HG02884 (cell line): ENCODE measurements at regions not wholly inside any gene's neighbourhood (a gene's known extent, or its start where the extent isn't known, plus 50 kb on each side); places are given as distances from the start of the nearest gene placed in this dataset.
"Not testable (repeated sequence)": the region's sequence is repeated elsewhere in the genome, so short reads cannot be mapped to it uniquely, and the experiment has no call there.

Experiments
- ATAC-seq: cut with Tn5 transposase; IDR thresholded peaks from one replicate; pipeline ENCODE4 v1.9.1; 2021; ENCODE audit warnings: mild to moderate bottlenecking, moderate library complexity; ENCODE audit not compliant: unreplicated experiment

GRCh38 chr1:178639326-178639725 is 85.7 kb upstream of the RALGPS2 start:
- no peak for ATAC-seq

DNA sequence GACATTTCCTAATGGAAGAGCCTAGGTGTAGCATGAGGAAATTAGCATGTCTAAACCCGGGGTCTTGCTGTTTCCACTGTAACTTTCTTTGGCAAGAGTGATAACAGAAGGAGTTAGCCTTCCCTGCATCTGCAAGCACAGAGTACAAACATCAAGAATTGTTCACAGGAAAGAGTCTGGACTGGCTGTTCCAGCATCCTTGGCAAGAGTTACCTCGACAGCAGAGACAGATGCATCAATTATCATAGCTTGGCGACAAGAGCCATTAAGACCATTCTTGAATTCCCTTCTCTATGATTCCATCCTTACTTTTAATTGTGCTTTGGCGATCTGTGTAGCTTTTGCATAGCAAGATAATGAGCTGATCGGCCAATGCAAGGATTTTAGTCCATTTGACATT is 82.8 kb upstream of the RALGPS2 start:
- ATAC-seq: no peak

- ATAC-seq: no peak
These were observed 81.7 kb upstream of the RALGPS2 start for GRCh38 chr1:178643349-178643748.

DNA sequence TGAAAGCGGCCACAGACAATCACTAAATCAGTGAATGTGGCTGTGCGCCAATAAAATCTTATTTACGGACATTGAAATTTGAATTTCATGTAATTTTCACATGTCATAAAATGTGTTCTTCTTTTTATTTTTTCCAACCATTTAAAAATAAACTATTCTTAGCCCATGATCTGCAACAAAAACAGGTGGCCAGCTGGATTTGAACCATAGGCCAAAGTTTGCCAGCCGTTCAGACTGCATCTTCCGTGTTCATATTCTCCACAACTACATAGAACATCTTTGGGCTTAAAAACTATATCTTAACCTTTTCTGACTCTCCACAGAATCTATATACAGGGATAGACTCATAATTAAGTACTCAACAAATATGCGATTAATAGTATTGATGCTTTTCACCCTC is 81.2 kb upstream of the RALGPS2 start:
- ATAC-seq: no peak

GRCh38 chr1:178644308-178645120 is 80.5 kb upstream of the RALGPS2 start:
- no peak for ATAC-seq

DNA sequence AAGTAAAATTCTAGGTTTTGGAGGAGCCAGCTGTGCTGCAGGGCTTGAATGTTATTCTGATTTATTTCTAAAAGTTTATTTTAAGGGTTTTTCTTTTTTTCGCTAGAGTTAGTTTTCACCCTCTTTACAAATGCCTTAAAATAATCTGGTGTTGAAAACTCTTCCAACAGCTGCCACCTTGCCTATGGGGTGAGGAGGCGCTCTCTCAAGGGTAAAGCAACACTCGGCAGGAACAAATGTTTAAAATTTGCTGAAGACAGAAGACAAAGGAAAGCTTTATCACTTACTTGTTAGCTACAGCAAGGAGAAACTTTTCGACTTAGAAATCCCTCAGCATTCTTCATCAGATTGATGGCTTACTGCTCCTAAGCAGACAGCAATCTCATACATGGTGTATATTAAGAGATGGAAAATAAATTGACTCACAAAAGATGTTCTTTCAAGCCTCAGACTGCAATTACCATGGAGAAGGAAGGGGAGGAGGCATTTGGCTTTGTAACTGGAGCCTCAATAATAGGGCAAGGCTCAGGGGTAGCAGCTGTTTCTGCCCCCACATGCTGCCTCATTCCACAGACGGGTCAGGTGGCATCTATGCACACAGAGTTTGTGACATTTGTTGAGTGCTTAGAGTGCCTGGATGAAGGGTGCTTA is 79.8 kb upstream of the RALGPS2 start:
- ATAC-seq: no peak

DNA sequence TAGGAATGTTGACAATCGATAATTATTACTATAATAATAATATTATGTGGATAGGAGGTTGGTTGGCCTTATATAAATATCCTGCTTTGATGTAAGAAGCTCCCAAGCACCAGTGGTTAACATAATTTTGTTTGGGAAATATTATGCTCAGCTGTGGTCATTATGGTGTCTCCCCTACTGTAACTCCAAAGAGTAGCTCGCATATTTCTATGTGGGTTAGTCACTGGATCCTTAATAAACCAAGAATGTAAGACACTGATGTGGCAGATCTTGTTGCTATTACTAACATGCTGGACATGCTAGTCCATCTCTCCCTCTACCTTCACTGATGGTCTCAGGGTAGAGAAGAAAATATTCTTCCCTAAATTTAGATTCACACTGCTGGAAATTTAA is 79.2 kb upstream of the RALGPS2 start:
- ATAC-seq: no peak

- no peak for ATAC-seq
These were observed 78.2 kb upstream of the RALGPS2 start for GRCh38 chr1:178646821-178647220.

- no peak for ATAC-seq
These were observed 76.9 kb upstream of the RALGPS2 start for GRCh38 chr1:178648151-178648550.

GRCh38 chr1:178649582-178650350 is 75.3 kb upstream of the RALGPS2 start:
- ATAC-seq: no peak

DNA sequence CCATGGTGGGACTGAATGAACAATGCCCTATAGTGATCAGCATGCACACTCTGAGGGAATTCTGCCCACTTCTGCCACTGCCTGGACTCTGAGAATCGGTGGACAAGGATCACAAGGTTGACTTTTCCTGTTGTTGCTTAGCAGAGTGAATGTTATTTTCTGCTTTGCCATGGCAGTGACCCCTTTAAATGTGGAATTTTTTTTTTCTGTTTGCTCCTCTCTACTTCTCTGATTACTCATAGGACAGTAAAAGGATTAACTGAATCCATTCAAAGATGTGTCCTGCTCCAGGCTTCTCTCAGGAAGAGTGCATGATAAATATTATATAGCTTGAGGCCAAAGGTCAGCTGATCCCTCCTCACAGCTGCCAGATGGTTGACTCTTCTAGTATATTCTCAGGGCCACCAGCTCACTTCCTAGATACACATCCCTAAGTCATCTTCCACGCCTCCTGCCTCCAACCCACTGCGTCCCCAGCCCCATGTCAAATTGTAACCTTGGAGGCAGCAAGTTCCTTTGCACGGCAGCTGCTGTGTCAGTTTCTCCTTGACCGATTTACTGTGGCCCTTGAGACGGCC is 74.0 kb upstream of the RALGPS2 start:
- no peak for ATAC-seq

GRCh38 chr1:178651742-178652141 is 73.3 kb upstream of the RALGPS2 start:
- no peak for ATAC-seq

DNA sequence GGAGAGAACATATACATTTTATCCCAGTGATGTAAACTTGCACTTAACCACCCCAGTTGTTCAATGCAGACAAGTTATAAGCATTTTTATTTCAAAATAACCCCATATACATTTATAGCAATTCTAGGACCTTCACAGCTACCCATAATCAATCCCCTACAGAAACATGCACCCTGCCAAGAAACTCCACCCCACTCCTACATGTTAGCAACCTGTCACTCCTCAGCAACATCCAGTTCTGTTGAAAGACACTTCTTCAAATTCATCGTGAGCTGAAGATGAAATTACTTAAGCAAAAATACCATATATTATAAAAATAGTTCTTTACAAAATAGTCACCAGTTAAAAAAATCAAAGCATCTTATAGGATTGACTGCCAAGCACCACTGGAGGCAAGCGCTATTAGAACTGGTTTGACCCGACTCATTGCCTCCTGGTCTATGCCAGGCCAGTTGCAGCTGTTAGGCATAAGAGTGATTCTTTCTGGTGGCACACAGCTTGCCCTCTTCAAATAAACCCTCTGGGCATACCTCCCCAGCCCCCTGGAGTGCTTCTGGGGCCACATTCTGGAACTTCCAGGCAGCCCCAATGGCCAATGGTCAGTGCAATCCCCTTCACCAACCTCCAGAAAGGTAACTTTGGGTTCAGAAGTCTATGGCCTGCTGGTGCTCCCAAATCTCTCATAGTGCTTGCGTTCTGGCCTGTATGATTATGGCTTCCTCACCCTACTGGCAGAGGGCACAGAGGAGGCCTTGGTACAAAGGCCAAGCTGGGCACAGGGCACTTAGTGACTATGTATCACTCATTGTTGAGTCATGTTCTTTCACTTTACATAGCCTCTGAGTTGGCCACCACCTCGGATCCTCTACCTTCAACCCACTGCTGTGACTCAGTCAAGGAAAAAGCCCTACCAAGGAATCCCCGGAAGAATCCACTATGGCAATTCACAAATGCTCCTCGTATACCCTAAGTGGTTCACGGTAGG is 72.2 kb upstream of the RALGPS2 start:
- ATAC-seq: no peak

DNA sequence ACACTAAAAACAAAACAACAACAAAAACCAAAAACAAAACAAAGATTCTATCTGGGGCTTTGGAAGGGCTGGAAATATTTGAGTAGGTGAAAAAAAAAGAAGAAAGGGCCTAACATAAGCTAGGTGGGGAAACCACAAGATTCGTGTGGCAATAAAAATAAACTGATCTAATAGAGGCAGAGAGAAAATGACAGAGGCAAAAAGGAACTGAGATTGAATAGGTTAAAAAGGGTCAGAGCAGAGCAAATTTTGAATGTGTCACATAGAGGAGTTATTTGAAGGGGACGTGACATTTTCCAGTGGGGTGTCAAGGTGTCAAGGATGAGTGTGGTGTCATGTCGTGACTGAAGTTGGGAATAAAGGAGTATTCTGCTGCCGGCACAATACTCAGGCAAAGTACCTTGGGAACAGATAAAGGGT is 65.2 kb upstream of the RALGPS2 start:
- peak; percentile 69 for ATAC-seq

DNA sequence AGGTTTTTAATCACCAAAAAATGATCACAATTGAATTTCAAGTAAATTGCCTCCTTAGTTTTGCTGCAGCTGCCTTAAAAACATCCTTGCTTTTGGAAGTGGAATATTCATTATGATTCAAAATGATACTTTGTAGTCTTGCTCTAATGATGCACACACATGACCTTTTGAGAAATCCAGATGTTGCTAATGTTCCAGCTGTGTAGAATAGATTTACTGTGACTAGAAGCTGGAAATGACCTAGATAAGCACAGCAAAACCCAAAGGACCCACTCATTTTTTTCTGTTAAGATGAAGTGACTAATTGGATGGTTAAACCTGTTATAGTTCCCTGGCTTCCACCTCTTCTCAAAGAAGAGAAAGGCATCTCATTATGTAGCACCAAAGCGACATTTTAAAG is 64.6 kb upstream of the RALGPS2 start:
- ATAC-seq: no peak

DNA sequence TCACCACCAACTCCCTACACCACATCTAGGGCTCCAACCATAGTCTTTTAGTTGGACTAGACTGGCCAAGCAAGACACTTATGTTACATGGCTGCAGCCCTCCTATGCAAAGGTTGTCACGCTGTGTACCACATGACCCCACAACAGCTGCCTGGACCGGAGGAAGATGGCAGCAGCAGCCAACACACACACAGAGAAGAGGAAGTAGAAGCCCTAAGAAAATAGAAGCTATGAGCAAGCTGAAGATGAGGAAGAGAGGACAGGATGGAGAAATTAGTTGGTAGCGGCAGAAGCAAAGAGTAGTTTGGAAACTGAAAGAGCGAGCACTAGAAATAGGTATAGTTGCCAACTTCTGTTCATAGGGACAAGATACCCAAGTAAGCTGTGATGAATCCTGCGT is 60.8 kb upstream of the RALGPS2 start:
- ATAC-seq: peak; percentile 55

GRCh38 chr1:178665579-178665978 is 59.5 kb upstream of the RALGPS2 start:
- ATAC-seq: no peak

DNA sequence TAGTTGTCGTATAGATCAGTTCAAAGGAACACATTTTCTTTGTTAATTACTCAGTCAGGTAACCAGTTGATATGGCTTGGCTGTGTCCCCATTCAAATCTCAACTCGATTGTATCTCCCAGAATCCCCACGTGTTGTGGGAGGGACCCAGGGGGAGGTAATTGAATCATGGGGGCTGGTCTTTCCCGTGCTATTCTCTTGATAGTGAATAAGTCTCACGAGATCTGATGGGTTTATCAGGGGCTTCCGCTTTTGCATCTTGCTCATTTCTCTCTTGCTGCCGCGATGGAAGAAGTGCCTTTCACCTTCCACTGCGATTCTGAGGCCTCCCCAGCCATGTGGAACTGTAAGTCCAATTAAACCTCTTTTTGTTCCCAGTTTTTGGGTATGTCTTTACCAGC is 58.2 kb upstream of the RALGPS2 start:
- ATAC-seq: not testable (repeated sequence)

GRCh38 chr1:178672434-178672833 is 52.6 kb upstream of the RALGPS2 start:
- ATAC-seq: no peak

GRCh38 chr1:178674559-178674958 is 50.5 kb upstream of the RALGPS2 start:
- not testable (repeated sequence) for ATAC-seq
